Left lobe of liver (tissue), 2 donors: ENCODE measurements at regions not wholly inside any gene's neighbourhood (a gene's known extent, or its start where the extent isn't known, plus 50 kb on each side); places are given as distances from the start of the nearest gene placed in this dataset.

Experiments used
- ATAC-seq: fragments of 200-7000 bp; cut with Tn5 transposase; one replicate; pipeline ENCODE4 v1.9.1; 2020; ENCODE audit warnings: mild to moderate bottlenecking, moderate library complexity
- DNase-seq: peaks from one replicate; pipeline ENCODE4 v3.0.0-alpha.2; 2020; ENCODE audit warnings: low spot score
- donor health status: DM: no; HTN: no; CAD: no; lungs with moderate emphysema.
- donor health status: DM: no; HTN: yes; CAD: no.

GRCh38 chr12:73330584-73331351 is 1058.6 kb downstream of the TRHDE start:
- ATAC-seq: peak; percentile 74

GRCh38 chr12:73341559-73342247 is 1069.5 kb downstream of the TRHDE start:
- DNase-seq: no peak
- ATAC-seq: peak; percentile 87

More at GRCh38 chr12:73330584-73331351, 1058.6 kb downstream of the TRHDE start:
- DNase-seq: no peak

- DNase-seq: no peak
- peak; percentile 75 for ATAC-seq
Observed at GRCh38 chr12:73342733-73343132, 1070.6 kb downstream of the TRHDE start.

GRCh38 chr12:73352826-73353225 is 1080.7 kb downstream of the TRHDE start:
- ATAC-seq: peak; percentile 79
- no peak for DNase-seq

GRCh38 chr12:73361156-73361863 is 1089.1 kb downstream of the TRHDE start:
- ATAC-seq (peak; percentile 52), DNase-seq (no peak)

- peak; percentile 15 for ATAC-seq
- DNase-seq: no peak
Observed at GRCh38 chr12:73361864-73362230, 1089.7 kb downstream of the TRHDE start.

- no peak for DNase-seq
- no peak for ATAC-seq
Observed at GRCh38 chr12:73362666-73363065, 1090.5 kb downstream of the TRHDE start.

- no peak for DNase-seq
- no peak for ATAC-seq
Observed at GRCh38 chr12:73372856-73373255, 1100.7 kb downstream of the TRHDE start.

- ATAC-seq (no peak), DNase-seq (no peak)
Observed at GRCh38 chr12:73374360-73374759, 1102.2 kb downstream of the TRHDE start.

- ATAC-seq (peak; percentile 92), DNase-seq (no peak)
Observed at GRCh38 chr12:73383584-73384222, 1111.5 kb downstream of the TRHDE start.

GRCh38 chr12:73384592-73384991 is 1112.4 kb downstream of the TRHDE start:
- no peak for DNase-seq

GRCh38 chr12:73390261-73390660 is 1118.1 kb downstream of the TRHDE start:
- DNase-seq: no peak
- ATAC-seq: no peak

More at GRCh38 chr12:73384592-73384991, 1112.4 kb downstream of the TRHDE start:
- ATAC-seq: peak; percentile 72

- ATAC-seq (no peak), DNase-seq (no peak)
Observed at GRCh38 chr12:73413051-73413450, 1124.6 kb upstream of the ATXN7L3B start.

GRCh38 chr12:73413974-73414373 is 1123.7 kb upstream of the ATXN7L3B start:
- DNase-seq (no peak), ATAC-seq (no peak)

- no peak for DNase-seq
- ATAC-seq: no peak
Observed at GRCh38 chr12:73414926-73415325, 1122.7 kb upstream of the ATXN7L3B start.

GRCh38 chr12:73418541-73418940 is 1119.1 kb upstream of the ATXN7L3B start:
- no peak for ATAC-seq

GRCh38 chr12:73421832-73422231 is 1115.8 kb upstream of the ATXN7L3B start:
- ATAC-seq: no peak
- DNase-seq: no peak

More at GRCh38 chr12:73418541-73418940, 1119.1 kb upstream of the ATXN7L3B start:
- DNase-seq: no peak

- ATAC-seq (no peak), DNase-seq (no peak)
Observed at GRCh38 chr12:73424484-73424883, 1113.2 kb upstream of the ATXN7L3B start.

GRCh38 chr12:73445658-73446324 is 1091.8 kb upstream of the ATXN7L3B start:
- DNase-seq (no peak), ATAC-seq (no peak)

- DNase-seq (no peak), ATAC-seq (peak; percentile 72)
Observed at GRCh38 chr12:73452672-73453469, 1084.8 kb upstream of the ATXN7L3B start.
